Epithelial cell of proximal tubule (primary cell): ENCODE measurements at regions not wholly inside any gene's neighbourhood (a gene's known extent, or its start where the extent isn't known, plus 50 kb on each side); places are given as distances from the start of the nearest gene placed in this dataset.

ENCODE experiments used
- DNase-seq: peaks from one replicate; pipeline ENCODE4 v3.0.0-alpha.2; 2011; ENCODE audit warnings: low read depth
- H3K4me3 ChIP-seq: 2 replicates; pipeline ENCODE4 v1.5.1; 2011; ENCODE audit warnings: low read depth, mild to moderate bottlenecking, low read length
- TF ChIP-seq, protein P1 (sequence below): conservative IDR thresholded peaks from 2 replicates; pipeline ENCODE4 v1.5.1; 2012; ENCODE audit warnings: low read depth, mild to moderate bottlenecking, low read length

DNA sequence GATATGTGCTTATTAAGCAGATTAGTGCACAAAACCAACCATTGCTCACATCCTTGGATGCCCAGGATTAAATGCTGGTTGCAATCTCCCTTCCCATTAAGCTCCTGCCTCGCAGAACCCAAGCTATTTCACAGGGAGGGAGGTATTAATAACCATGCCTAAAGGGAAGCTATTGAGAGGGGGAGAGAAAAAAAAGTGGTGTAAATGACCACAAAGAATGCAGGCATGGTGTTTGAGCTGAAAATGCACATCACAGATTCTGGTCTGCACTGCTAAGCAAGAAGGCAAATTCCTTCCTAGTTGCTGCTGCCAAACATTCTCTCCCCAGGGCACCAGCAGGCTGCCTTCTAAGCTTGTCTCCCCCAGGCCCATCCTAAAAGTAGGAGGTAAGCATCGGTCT is 92.0 kb upstream of the ISX start:
- TF ChIP-seq, protein P1, sequence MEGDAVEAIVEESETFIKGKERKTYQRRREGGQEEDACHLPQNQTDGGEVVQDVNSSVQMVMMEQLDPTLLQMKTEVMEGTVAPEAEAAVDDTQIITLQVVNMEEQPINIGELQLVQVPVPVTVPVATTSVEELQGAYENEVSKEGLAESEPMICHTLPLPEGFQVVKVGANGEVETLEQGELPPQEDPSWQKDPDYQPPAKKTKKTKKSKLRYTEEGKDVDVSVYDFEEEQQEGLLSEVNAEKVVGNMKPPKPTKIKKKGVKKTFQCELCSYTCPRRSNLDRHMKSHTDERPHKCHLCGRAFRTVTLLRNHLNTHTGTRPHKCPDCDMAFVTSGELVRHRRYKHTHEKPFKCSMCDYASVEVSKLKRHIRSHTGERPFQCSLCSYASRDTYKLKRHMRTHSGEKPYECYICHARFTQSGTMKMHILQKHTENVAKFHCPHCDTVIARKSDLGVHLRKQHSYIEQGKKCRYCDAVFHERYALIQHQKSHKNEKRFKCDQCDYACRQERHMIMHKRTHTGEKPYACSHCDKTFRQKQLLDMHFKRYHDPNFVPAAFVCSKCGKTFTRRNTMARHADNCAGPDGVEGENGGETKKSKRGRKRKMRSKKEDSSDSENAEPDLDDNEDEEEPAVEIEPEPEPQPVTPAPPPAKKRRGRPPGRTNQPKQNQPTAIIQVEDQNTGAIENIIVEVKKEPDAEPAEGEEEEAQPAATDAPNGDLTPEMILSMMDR, result no peak
- no peak overlapping the region for H3K4me3 ChIP-seq
- DNase-seq, result peak; percentile 15

- DNase-seq, result no peak
Observed at GRCh38 chr22:34975721-34976120, 90.2 kb upstream of the ISX start.

DNA sequence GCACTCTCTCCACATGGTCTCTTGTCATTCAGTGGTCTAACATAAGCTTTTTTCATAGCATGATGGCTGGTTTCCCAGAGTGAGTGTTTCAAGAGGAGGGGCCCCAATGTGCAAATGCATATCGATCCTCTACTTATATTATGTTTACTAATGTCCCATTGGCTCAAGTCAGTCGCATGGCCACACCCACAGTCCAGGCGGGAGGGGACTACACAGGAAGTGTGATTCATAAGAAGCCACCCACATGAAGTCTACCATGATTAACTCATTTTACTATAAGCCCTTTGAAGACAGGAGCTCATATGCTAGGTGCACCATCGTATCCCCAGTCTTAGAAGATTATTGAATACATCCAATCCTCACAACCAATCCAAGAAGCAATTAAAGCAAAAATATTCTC is 89.5 kb upstream of the ISX start:
- TF ChIP-seq, protein P1, result no peak

More at GRCh38 chr22:34975721-34976120, 90.2 kb upstream of the ISX start:
- TF ChIP-seq, protein P1, result peak; percentile 43
- H3K4me3 ChIP-seq, result no peak overlapping the region

DNA sequence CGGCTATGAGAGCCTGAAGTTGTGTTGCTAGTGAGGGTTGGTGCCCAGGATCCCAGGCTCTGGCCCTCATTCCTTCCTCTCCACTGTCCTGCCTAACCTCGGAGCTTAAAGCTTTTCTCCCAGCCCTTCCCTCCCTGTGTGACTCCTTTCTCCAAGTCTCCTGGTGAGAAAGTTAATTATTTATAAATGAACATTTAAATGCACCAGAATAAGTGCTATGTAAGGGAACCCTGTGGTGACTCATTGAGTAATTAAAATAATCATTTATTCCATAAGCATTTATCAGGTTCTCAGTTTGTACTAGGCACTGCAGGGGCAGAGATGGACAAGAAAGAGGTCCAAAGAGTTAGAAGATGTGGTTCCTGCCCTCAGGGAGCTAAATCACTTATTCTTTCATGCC is 89.1 kb upstream of the ISX start:
- TF ChIP-seq, protein P1, result no peak
- no peak for DNase-seq

More for the DNA sequence above, 89.5 kb upstream of the ISX start:
- no peak for DNase-seq
- no peak overlapping the region for H3K4me3 ChIP-seq

GRCh38 chr22:34986523-34986922 is 79.4 kb upstream of the ISX start:
- no peak for DNase-seq
- TF ChIP-seq, protein P1, result no peak

More for the DNA sequence above, 89.1 kb upstream of the ISX start:
- no peak overlapping the region for H3K4me3 ChIP-seq

GRCh38 chr22:34992672-34993071 is 73.3 kb upstream of the ISX start:
- H3K4me3 ChIP-seq, result no peak overlapping the region
- TF ChIP-seq, protein P1, result no peak
- no peak for DNase-seq

More at GRCh38 chr22:34986523-34986922, 79.4 kb upstream of the ISX start:
- no peak overlapping the region for H3K4me3 ChIP-seq

DNA sequence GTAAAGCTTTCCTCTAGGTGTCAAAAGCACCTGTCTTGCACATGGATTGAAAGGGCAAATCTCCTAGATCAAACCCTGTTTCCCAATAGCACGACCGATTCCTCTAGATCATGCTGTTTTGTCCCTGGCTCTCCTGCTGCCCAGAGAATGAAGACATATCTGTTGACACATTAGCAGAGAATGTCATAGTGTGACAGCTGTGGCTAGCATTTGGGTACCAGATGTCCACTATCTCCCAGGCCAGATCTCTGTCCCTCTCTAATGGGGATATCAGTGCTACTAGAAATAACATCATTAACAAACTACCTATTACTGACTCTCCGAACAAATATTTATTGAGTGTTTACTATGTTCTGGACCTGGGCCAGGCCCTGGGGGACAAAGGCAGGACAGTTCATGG is 72.4 kb upstream of the ISX start:
- no peak for DNase-seq
- TF ChIP-seq, protein P1, result no peak
- H3K4me3 ChIP-seq, result no peak overlapping the region
